GM18499 (cell line): ENCODE measurements at regions not wholly inside any gene's neighbourhood (a gene's known extent, or its start where the extent isn't known, plus 50 kb on each side); places are given as distances from the start of the nearest gene placed in this dataset.

Experiments
- ATAC-seq: cut with Tn5 transposase; IDR thresholded peaks from one replicate; pipeline ENCODE4 v1.9.1; 2021; ENCODE audit warnings: moderate number of reproducible peaks; ENCODE audit not compliant: insufficient read depth, unreplicated experiment

GRCh38 chr1:82597141-82597540, 796.4 kb downstream of the ADGRL2 start:
- no peak for ATAC-seq

GRCh38 chr1:82593561-82593960, 792.8 kb downstream of the ADGRL2 start:
- ATAC-seq = no peak

- no peak for ATAC-seq
Measured at GRCh38 chr1:82589588-82589987, 788.9 kb downstream of the ADGRL2 start.

DNA sequence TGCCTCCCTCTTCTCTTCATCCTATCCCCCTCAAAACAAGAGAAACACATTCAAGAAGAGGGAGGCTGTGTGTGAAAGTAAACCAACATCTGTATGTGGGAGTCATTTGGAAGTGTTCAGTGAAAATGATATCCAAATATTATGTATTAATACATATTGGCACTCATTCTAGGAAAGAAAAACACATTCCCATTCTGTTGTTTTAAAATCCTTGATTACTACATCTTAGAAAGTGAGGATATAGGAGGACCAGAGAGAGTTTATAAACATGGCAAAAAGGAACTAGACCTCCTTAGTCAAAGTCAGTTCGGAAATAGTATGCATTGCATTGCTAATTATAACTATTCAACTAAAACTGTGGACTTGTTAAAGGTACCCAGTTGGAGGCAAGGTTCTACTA, 786.6 kb downstream of the ADGRL2 start:
- ATAC-seq = no peak

- no peak for ATAC-seq
Measured at GRCh38 chr1:82586473-82586872, 785.7 kb downstream of the ADGRL2 start.

DNA sequence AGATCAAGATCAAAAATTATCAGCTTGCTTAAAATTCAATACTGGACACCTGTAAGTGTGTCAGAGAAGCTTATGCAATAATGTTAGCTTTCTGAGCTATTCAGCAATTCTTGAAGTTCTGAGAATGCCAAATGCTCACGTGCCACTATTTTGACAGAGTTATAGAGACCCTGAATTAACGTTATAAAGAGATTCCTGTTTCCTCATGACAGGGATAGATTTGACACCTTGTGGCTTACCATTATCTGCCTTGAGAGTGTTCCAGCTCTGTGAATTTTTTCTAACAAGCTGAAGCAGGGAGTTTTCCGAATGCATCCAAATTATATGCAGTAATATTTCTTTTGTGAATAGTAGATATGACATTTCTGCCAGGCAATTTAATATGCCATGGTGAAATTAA, 781.6 kb downstream of the ADGRL2 start:
- ATAC-seq = no peak

DNA sequence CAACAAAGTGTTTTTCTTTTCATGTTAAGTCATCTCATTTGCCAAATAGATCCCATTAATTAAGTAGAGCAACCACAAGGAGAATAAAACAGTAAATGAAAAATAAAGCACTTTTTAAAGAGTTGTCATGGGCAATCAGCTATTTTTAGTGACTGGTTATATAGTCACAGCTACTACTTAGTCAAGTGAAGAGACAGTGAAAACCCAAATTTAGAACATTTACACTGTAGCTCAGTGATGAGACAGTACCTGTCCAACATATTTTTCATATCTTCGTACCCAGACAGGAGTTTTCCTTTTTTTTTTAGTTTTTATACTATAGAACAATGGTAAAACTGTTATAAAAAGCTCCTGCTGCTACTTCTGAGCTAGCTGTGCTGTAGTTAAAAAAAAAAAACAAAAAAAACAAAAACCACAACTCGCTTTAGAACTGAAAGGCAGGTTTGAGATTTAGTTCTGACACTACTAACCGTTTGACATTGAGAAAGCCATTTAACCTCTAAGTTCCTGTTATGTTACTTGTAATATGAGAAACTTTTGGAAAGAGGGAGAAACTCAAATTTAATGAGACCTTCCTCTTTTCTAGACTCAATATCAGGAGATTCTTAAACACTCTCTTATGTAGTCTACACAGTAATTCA, 777.5 kb downstream of the ADGRL2 start:
- no peak for ATAC-seq

GRCh38 chr1:82567348-82567747, 766.6 kb downstream of the ADGRL2 start:
- no peak for ATAC-seq

DNA sequence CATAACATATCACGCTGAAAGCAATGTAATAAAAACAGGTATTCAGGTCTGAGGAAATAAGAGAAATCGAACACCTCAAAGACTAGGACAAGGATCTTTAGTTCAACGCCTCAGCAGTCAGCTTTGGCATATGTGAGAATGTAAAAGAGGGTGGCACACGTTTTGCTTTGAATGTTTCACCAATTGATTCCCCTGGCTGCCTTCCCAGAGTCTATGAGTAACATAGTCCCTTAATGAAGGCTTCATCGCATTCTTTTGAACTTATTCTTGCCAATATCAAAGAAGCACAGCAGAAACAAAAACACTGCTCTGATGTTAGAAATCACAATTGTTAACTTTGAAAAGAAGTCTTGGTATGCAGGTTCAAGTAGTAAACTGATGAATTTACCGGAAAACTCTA, 764.8 kb downstream of the ADGRL2 start:
- ATAC-seq = no peak

DNA sequence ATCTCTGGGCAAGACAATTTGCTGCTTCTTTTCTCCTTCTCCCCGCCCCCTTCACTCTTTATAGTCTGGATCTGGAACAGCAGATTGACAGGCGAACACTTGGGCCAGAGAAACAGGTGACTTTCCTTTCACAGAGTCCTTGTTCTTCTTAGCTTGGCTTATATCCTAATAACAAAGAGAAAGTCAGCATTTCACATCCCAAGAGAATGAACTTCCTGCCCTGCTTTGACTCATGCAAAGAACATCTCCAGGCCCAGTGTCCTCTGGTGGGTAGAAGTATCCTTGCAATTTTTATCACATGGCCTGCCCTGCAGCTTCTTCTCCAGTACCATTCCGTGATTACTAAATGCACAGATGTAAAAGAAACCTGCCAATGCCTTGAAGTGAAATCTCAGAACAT, 764.4 kb downstream of the ADGRL2 start:
- ATAC-seq = no peak

- ATAC-seq = no peak
Measured at GRCh38 chr1:82564333-82564732, 763.6 kb downstream of the ADGRL2 start.

GRCh38 chr1:82562448-82562847, 761.7 kb downstream of the ADGRL2 start:
- ATAC-seq = no peak

DNA sequence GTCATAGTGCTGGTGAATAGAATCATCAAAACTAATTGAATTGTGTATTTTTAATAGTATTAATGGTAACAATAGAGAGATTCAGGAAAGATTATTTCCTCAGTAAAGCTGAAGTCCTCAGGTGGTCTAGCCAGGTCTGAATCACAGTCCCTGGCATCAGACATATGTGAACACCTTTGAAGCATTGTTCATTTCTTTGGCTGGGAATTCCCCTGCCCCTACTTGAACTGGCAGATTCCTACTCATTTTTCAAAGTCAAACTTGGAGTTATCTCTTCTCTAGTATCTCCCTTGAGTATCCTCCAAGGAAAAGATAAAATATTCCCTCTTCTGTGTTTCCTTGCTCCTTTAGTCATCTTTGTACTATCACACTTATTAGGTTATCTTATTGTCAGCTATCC, 759.8 kb downstream of the ADGRL2 start:
- ATAC-seq = no peak

- ATAC-seq = no peak
Measured at GRCh38 chr1:82555501-82555900, 754.8 kb downstream of the ADGRL2 start.

DNA sequence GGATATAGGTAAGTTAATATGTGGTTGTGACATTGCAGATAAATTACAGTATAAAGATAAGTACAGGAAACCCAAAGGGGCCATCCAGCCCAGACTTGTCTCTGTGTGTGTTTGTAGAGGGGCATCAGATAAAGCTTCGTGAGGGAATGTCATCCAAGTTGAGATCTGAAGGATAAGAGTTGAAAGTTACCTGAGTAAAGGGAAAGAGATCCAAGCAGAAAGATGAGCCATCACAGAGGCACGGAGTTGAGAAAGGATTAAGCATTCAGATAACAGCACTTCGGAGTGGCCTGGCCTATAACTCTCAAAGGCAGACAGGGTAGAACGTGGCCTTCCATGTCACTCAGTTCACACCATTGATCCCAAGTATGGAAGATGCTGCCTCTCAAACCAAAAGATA, 749.1 kb downstream of the ADGRL2 start:
- ATAC-seq = no peak

- ATAC-seq = no peak
Measured at GRCh38 chr1:82542766-82543165, 742.0 kb downstream of the ADGRL2 start.

DNA sequence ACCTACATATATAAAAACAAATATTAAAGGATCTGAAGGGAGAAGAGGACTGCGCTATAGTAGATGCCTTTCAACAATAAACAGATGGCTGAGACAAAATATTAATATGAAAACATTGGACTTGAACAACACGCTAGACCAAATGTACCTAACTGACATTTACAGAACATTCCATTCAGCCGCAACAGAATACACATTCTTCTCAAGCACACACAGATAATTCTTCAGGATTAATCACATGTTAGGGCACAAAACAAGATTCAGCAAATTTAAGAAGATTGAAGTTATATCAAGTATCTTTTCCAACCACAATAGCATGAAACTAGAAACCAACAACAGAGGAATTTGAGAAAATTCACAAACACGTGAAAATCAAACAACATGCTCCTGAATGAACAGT, 741.4 kb downstream of the ADGRL2 start:
- ATAC-seq = no peak

DNA sequence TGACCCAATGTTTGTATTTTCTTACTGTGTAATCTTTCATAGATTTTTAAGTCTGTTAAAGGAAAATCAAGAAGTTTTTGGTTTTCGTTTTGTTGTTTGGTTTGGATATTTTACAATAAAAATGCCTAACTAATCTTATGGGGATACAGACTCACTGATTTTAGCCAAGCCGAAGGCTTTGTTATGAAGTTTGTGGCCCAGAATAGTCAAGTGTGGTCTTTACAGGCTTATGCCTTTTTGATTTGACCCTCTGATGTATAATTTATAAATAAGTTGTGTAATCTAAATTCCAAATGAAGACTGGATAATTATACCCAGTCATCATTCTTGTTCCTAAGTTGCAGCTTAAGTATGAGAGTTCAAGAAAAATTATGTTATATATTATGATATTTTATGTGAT, 739.3 kb downstream of the ADGRL2 start:
- ATAC-seq = no peak

- no peak for ATAC-seq
Measured at GRCh38 chr1:82538876-82539275, 738.1 kb downstream of the ADGRL2 start.

DNA sequence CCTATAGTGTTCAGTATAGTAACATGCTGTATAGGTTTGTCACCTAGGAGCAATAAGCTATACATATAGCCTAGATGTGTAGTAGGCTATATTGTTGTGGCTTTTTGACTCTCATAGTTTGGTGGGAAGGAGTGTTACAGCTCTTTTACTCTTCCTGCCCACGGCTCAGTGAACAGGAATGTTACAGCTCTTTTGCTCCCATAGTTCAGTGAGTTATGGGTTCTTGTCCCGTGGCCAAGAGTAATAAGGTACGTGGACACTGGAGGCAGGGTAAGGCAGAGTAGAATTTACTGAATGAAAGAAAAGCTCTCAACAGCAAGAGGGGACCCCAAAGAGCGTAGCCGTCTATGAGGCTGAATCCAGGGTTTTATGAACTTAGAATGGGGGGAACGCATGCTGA, 734.3 kb downstream of the ADGRL2 start:
- ATAC-seq = no peak

- no peak for ATAC-seq
Measured at GRCh38 chr1:82525378-82525777, 724.6 kb downstream of the ADGRL2 start.

DNA sequence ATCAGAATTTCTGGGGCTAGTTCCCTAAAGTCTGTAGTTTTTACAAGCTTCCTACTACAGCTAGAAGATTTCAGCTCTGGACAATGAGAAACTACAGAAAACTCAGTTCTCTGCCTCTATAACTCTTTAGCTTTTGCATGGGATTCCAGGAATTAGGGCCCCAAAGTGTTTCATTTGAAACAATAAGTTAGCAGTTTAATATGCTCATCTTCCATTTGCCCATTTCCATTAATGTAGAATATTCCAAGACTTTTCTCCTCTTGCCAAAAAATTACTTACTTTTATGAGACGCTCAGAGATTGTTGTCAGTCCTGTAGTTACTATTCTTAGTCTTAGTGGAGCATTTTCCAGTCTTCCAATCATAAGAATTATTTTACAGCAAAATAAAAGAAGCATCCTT, 719.9 kb downstream of the ADGRL2 start:
- ATAC-seq = no peak

GRCh38 chr1:82517586-82517985, 716.9 kb downstream of the ADGRL2 start:
- ATAC-seq = no peak
